HL-60 (cell line): ENCODE measurements at regions not wholly inside any gene's neighbourhood (a gene's known extent, or its start where the extent isn't known, plus 50 kb on each side); places are given as distances from the start of the nearest gene placed in this dataset.

Experiments used
- POLR2AphosphoS5 ChIP-seq: IDR thresholded peaks from 2 replicates; pipeline ENCODE4 v1.6.1; 2012; ENCODE audit warnings: low read depth
- TF ChIP-seq, protein P1 (sequence below): IDR thresholded peaks from one replicate; pipeline ENCODE4 v1.5.1; 2011; ENCODE audit warnings: low read length, control low read depth, inconsistent platforms; ENCODE audit not compliant: insufficient read depth

DNA sequence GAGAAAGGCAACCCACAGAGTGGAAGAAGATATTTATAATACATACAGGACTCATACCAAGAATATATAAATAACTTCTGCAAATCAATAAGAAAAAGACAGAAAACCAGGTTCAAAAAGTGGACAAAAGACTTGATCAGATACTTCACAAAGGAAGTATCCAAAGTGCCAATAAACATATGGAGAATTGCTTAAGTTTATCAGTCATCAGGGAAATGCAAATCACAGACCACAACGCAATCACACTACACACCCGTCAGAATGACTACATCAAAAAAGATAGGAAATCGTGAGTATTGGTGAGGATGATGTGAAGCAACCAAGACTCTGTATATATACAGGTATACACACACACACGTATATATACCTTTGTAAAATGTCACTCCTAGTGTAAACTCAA, 180.6 kb downstream of the FAM43A start:
- TF ChIP-seq, protein P1, sequence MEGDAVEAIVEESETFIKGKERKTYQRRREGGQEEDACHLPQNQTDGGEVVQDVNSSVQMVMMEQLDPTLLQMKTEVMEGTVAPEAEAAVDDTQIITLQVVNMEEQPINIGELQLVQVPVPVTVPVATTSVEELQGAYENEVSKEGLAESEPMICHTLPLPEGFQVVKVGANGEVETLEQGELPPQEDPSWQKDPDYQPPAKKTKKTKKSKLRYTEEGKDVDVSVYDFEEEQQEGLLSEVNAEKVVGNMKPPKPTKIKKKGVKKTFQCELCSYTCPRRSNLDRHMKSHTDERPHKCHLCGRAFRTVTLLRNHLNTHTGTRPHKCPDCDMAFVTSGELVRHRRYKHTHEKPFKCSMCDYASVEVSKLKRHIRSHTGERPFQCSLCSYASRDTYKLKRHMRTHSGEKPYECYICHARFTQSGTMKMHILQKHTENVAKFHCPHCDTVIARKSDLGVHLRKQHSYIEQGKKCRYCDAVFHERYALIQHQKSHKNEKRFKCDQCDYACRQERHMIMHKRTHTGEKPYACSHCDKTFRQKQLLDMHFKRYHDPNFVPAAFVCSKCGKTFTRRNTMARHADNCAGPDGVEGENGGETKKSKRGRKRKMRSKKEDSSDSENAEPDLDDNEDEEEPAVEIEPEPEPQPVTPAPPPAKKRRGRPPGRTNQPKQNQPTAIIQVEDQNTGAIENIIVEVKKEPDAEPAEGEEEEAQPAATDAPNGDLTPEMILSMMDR: no peak
- TF ChIP-seq POLR2AphosphoS5: no peak
